Upper lobe of left lung (tissue), 6 donors: ENCODE measurements at regions not wholly inside any gene's neighbourhood (a gene's known extent, or its start where the extent isn't known, plus 50 kb on each side); places are given as distances from the start of the nearest gene placed in this dataset.

Experiments
- ATAC-seq, 2 donors: fragments of 200-7000 bp; cut with Tn5 transposase; one replicate each; pipeline ENCODE4 v1.9.1; 2022; ENCODE audit warnings: mild to moderate bottlenecking in 2 of 2, moderate library complexity in 2 of 2; ENCODE audit not compliant: low FRiP score in 2 of 2
- DNase-seq, 2 donors: peaks; one replicate each; pipeline ENCODE4 v3.0.0-alpha.2; 2019 to 2020
- H3K27ac ChIP-seq, 4 donors: fragments of 200-600 bp; sonication (generic); one replicate each; pipeline ENCODE4 v1.5.1; 2016 to 2019
- H3K27me3 ChIP-seq, 4 donors: fragments of 200-600 bp; sonication (generic); one replicate each; pipeline ENCODE4 v1.5.1; 2017 to 2019
- H3K36me3 ChIP-seq, 4 donors: fragments of 200-600 bp; sonication (generic); one replicate each; pipeline ENCODE4 v1.5.1; 2016 to 2019
- H3K4me1 ChIP-seq, 4 donors: fragments of 200-600 bp; sonication (generic); one replicate each; pipeline ENCODE4 v1.5.1; 2018 to 2019
- H3K4me3 ChIP-seq, 4 donors: fragments of 200-600 bp; sonication (generic); one replicate each; pipeline ENCODE4 v1.5.1; 2017 to 2019; ENCODE audit warnings: mild to moderate bottlenecking in 2 of 4, moderate library complexity in 1 of 4
- H3K9me3 ChIP-seq, 4 donors: fragments of 200-600 bp; sonication (generic); one replicate each; pipeline ENCODE4 v1.5.1; 2018 to 2019
- CTCF ChIP-seq, 6 experiments: fragments of 450-650 bp in 4 of 6; fragments of 200-600 bp in 2 of 6; sonication (generic) in 2 of 6; IDR thresholded peaks; one replicate each; pipeline ENCODE4 v1.5.1; 2016 to 2019; ENCODE audit warnings: antibody characterized with exemption in 6 of 6
- EP300 ChIP-seq, 4 donors: sonication (generic); formaldehyde crosslinking; IDR thresholded peaks; one replicate each; pipeline ENCODE4 v1.5.1; 2017; ENCODE audit warnings: antibody characterized with exemption in 4 of 4, control low read depth in 2 of 4
- POLR2A ChIP-seq, 4 donors: fragments of 450-650 bp; IDR thresholded peaks; one replicate each; pipeline ENCODE4 v1.5.1; 2016 to 2017; ENCODE audit warnings: antibody characterized with exemption in 4 of 4, mild to moderate bottlenecking in 2 of 4
- POLR2AphosphoS5 ChIP-seq, 2 donors: sonication (generic); formaldehyde crosslinking; IDR thresholded peaks; one replicate each; pipeline ENCODE4 v1.5.1; 2017; ENCODE audit warnings: antibody characterized with exemption in 2 of 2
- WGBS, 2 donors: methylation state at CpG; one replicate each; pipeline ENCODE4 v1.1.5; 2017 to 2018; 5-methylcytosine and 5-hydroxymethylcytosine counted together
- donor health status: DM: no; HTN: no; CAD: no; lungs with moderate emphysema.
- donor health status: DM: no; HTN: yes; CAD: no; lungs with severe emphysema.

DNA sequence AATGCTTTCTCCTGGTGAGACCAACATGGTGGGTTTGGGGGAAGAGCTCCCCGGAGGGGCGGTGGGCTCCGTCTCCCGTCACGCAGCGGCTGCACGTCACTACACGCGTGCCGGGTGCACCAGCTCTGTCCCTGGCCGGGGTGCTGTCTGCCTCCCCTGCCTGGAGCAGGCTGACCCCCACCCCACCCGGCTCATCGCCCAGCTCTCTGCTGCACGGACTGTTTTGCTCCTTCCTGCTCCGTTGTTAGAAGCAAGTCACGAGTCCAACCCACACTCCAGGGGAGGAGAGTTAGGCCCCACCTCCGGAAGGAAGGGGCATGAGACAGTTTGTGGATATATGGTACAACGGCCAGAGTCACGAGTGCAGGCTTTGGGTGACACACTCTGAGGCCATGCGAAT, 364.9 kb downstream of the BRD1 start:
- ATAC-seq (peak in 1 of 2 donors; percentile 21), DNase-seq (peak; percentile 39 to 78)
- no peaks in the 10 kb centered on the region for H3K9me3 ChIP-seq
- H3K4me3 ChIP-seq = no peak overlapping the region
- no peaks in the 10 kb centered on the region for H3K27me3 ChIP-seq
- WGBS, 2 donors = 65 to 76% methylated on average over 20 of the region's 20 CpGs
- TF ChIP-seq POLR2A (IDR thresholded peaks at IDR 0.05) (no peak), CTCF (IDR thresholded peaks at IDR 0.05) (no peak), POLR2AphosphoS5 (IDR thresholded peaks at IDR 0.05) (no peak), EP300 (IDR thresholded peaks at IDR 0.05) (no peak)
- H3K36me3 ChIP-seq = no peaks in the 10 kb centered on the region
- H3K4me1 ChIP-seq = no peaks in the 10 kb centered on the region
- H3K27ac ChIP-seq = no peak overlapping the region

DNA sequence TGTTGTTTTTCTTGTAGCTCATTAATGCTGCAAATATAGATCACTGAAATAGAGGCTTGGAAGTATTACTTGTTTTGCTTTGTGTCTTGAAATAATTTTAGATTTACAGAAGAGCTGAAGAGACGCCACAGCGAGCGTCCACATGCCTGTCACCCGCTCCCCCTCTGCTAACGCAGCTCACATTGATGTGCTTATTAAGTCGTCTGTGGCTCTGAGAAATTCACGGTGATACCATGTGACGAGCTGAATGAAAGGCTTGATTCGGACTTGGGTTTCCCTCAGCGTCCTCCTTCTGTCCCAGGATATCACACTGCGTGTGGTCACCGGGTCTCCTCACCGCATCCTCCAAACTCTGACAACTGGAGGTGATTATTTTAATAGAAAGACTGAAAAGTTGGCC, 365.4 kb downstream of the BRD1 start:
- no peaks in the 10 kb centered on the region for H3K36me3 ChIP-seq
- WGBS, 2 donors = 87 to 91% methylated on average over 13 of the region's 13 CpGs
- no peak overlapping the region for H3K4me3 ChIP-seq
- no peaks in the 10 kb centered on the region for H3K27me3 ChIP-seq
- H3K9me3 ChIP-seq = no peaks in the 10 kb centered on the region
- TF ChIP-seq POLR2A (IDR thresholded peaks at IDR 0.05) (no peak), CTCF (IDR thresholded peaks at IDR 0.05) (no peak), EP300 (IDR thresholded peaks at IDR 0.05) (no peak), POLR2AphosphoS5 (IDR thresholded peaks at IDR 0.05) (no peak)
- ATAC-seq (no peak), DNase-seq (no peak)
- H3K4me1 ChIP-seq = no peaks in the 10 kb centered on the region
- H3K27ac ChIP-seq = no peak overlapping the region

GRCh38 chr22:49461674-49462073, 366.0 kb downstream of the BRD1 start:
- H3K9me3 ChIP-seq = no peaks in the 10 kb centered on the region
- DNase-seq (peak in 1 of 2 donors; percentile 46), ATAC-seq (no peak)
- H3K27me3 ChIP-seq = no peaks in the 10 kb centered on the region
- H3K4me1 ChIP-seq = no peaks in the 10 kb centered on the region
- no peak overlapping the region for H3K4me3 ChIP-seq
- TF ChIP-seq POLR2AphosphoS5 (IDR thresholded peaks at IDR 0.05) = no peak
- TF ChIP-seq POLR2A (IDR thresholded peaks at IDR 0.05) = no peak
- TF ChIP-seq CTCF (IDR thresholded peaks at IDR 0.05) = no peak
- no peak for TF ChIP-seq EP300 (IDR thresholded peaks at IDR 0.05)
- 89 to 96% methylated on average over 19 of the region's 19 CpGs for WGBS, 2 donors
- no peak overlapping the region for H3K27ac ChIP-seq
- H3K36me3 ChIP-seq = no peaks in the 10 kb centered on the region

- ATAC-seq (no peak), DNase-seq (peak in 1 of 2 donors; percentile 48)
- H3K4me3 ChIP-seq = no peak overlapping the region
- H3K27ac ChIP-seq = no peak overlapping the region
- TF ChIP-seq POLR2A (IDR thresholded peaks at IDR 0.05) (no peak), POLR2AphosphoS5 (IDR thresholded peaks at IDR 0.05) (no peak), EP300 (IDR thresholded peaks at IDR 0.05) (no peak), CTCF (IDR thresholded peaks at IDR 0.05) (no peak)
- H3K4me1 ChIP-seq = no peaks in the 10 kb centered on the region
- H3K9me3 ChIP-seq = no peaks in the 10 kb centered on the region
- H3K27me3 ChIP-seq = no peaks in the 10 kb centered on the region
- WGBS, 2 donors = 38 to 45% methylated on average over 15 of the region's 15 CpGs
- no peaks in the 10 kb centered on the region for H3K36me3 ChIP-seq
These were observed 366.9 kb downstream of the BRD1 start for GRCh38 chr22:49460592-49461281.

DNA sequence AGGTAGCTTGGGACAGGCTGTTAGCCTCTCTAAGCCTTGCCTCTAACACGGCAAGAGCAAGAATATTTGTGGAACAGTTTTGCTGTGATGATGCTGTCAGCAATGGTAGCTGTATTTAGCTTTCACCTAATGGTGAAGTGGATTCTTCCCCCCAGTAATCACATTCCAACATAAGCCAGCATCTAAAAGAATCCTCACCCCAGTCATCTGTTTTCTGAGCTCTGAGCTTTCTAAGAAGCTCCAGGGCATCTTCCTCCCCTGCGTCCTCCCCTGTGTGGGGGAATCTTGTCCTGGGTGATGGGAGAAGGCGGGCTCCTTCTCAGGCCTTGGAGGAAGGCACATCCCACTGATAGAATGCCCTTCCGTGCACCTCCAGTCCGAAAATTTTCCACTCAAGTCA, 367.6 kb downstream of the BRD1 start:
- Histone ChIP-seq H3K36me3 (no peaks in the 10 kb centered on the region), H3K27me3 (no peaks in the 10 kb centered on the region), H3K27ac (no peak overlapping the region), H3K9me3 (no peaks in the 10 kb centered on the region), H3K4me3 (no peak overlapping the region), H3K4me1 (no peaks in the 10 kb centered on the region)
- no peak for TF ChIP-seq POLR2A (IDR thresholded peaks at IDR 0.05)
- TF ChIP-seq CTCF (IDR thresholded peaks at IDR 0.05) = no peak
- TF ChIP-seq EP300 (IDR thresholded peaks at IDR 0.05) = no peak
- TF ChIP-seq POLR2AphosphoS5 (IDR thresholded peaks at IDR 0.05) = no peak
- DNase-seq (no peak), ATAC-seq (no peak)
- WGBS, 2 donors = 77 to 81% methylated on average over 4 to 5 of the region's 5 CpGs
